Suprapubic skin (tissue), 4 donors: ENCODE measurements at regions not wholly inside any gene's neighbourhood (a gene's known extent, or its start where the extent isn't known, plus 50 kb on each side); places are given as distances from the start of the nearest gene placed in this dataset.

Source experiments
- DNase-seq, 2 donors: peaks; one replicate each; pipeline ENCODE4 v3.0.0-alpha.2; 2019; ENCODE audit warnings: low spot score in 2 of 2
- H3K27ac ChIP-seq: fragments of 200-600 bp; sonication (generic); one replicate; pipeline ENCODE4 v1.5.1; 2019
- H3K27me3 ChIP-seq: fragments of 200-600 bp; sonication (generic); one replicate; pipeline ENCODE4 v1.5.1; 2019
- H3K36me3 ChIP-seq: fragments of 200-600 bp; sonication (generic); one replicate; pipeline ENCODE4 v1.5.1; 2019
- H3K4me1 ChIP-seq: fragments of 200-600 bp; sonication (generic); one replicate; pipeline ENCODE4 v1.5.1; 2019
- H3K4me3 ChIP-seq: fragments of 200-600 bp; sonication (generic); one replicate; pipeline ENCODE4 v1.5.1; 2019; ENCODE audit warnings: mild to moderate bottlenecking
- H3K9me3 ChIP-seq: fragments of 200-600 bp; sonication (generic); one replicate; pipeline ENCODE4 v1.5.1; 2019
- CTCF ChIP-seq, 2 donors: fragments of 200-600 bp in 1 of 2; fragments of 450-650 bp in 1 of 2; sonication (generic) in 1 of 2; IDR thresholded peaks; one replicate each; pipeline ENCODE4 v1.5.1; 2016 to 2019; ENCODE audit warnings: antibody characterized with exemption in 2 of 2, mild to moderate bottlenecking in 1 of 2, moderate library complexity in 1 of 2
- EP300 ChIP-seq: sonication (generic); formaldehyde crosslinking; IDR thresholded peaks from one replicate; pipeline ENCODE4 v1.6.1; 2017; ENCODE audit warnings: antibody characterized with exemption
- POLR2A ChIP-seq, 2 donors: fragments of 450-650 bp; IDR thresholded peaks; one replicate each; pipeline ENCODE4 v1.6.1; 2017; ENCODE audit warnings: antibody characterized with exemption in 2 of 2, mild to moderate bottlenecking in 2 of 2, moderate library complexity in 2 of 2
- POLR2AphosphoS5 ChIP-seq, 3 donors: sonication (generic); formaldehyde crosslinking; IDR thresholded peaks; one replicate each; pipeline ENCODE4 v1.6.1; 2017; ENCODE audit warnings: antibody characterized with exemption in 3 of 3
- WGBS: methylation state at CpG from one replicate; pipeline ENCODE4 v1.1.5; 2018; 5-methylcytosine and 5-hydroxymethylcytosine counted together

- TF ChIP-seq POLR2A (IDR thresholded peaks at IDR 0.05) (no peak), POLR2AphosphoS5 (IDR thresholded peaks at IDR 0.05) (no peak), EP300 (no peak), CTCF (IDR thresholded peaks at IDR 0.05) (no peak)
- Histone ChIP-seq H3K9me3 (no peaks in the 10 kb centered on the region), H3K4me3 (no peak overlapping the region), H3K27me3 (no peaks in the 10 kb centered on the region), H3K36me3 (no peaks in the 10 kb centered on the region), H3K27ac (no peak overlapping the region), H3K4me1 (no peaks in the 10 kb centered on the region)
- no peak for DNase-seq
- WGBS = 86% methylated on average over 2 of the region's 2 CpGs
Measured at GRCh38 chr21:31416465-31416864, 72.4 kb upstream of the TIAM1 start.

- TF ChIP-seq POLR2AphosphoS5 (IDR thresholded peaks at IDR 0.05) = no peak
- TF ChIP-seq CTCF (IDR thresholded peaks at IDR 0.05) = no peak
- Histone ChIP-seq H3K27ac (no peak overlapping the region), H3K9me3 (no peaks in the 10 kb centered on the region), H3K4me3 (no peak overlapping the region), H3K27me3 (no peaks in the 10 kb centered on the region), H3K4me1 (no peaks in the 10 kb centered on the region), H3K36me3 (no peaks in the 10 kb centered on the region)
- WGBS = 84% methylated on average over 12 of the region's 12 CpGs
- DNase-seq = no peak
Measured at GRCh38 chr21:31414263-31415000, 70.4 kb upstream of the TIAM1 start.

- Histone ChIP-seq H3K9me3 (no peaks in the 10 kb centered on the region), H3K4me3 (no peak overlapping the region), H3K36me3 (no peaks in the 10 kb centered on the region), H3K27me3 (no peaks in the 10 kb centered on the region), H3K4me1 (no peaks in the 10 kb centered on the region), H3K27ac (no peak overlapping the region)
- WGBS = 75% methylated on average over 9 of the region's 9 CpGs
- DNase-seq = no peak
- TF ChIP-seq EP300 = no peak
- TF ChIP-seq POLR2AphosphoS5 (IDR thresholded peaks at IDR 0.05) = no peak
- no peak for TF ChIP-seq CTCF (IDR thresholded peaks at IDR 0.05)
- no peak for TF ChIP-seq POLR2A (IDR thresholded peaks at IDR 0.05)
Measured at GRCh38 chr21:31413698-31414097, 69.6 kb upstream of the TIAM1 start.

- Histone ChIP-seq H3K36me3 (no peaks in the 10 kb centered on the region), H3K27ac (no peak overlapping the region), H3K4me3 (no peak overlapping the region), H3K4me1 (no peaks in the 10 kb centered on the region), H3K9me3 (no peaks in the 10 kb centered on the region), H3K27me3 (no peaks in the 10 kb centered on the region)
- no peak for TF ChIP-seq CTCF (IDR thresholded peaks at IDR 0.05)
- 76% methylated on average over 7 of the region's 7 CpGs for WGBS
- DNase-seq = no peak
Measured at GRCh38 chr21:31410499-31411131, 66.6 kb upstream of the TIAM1 start.

GRCh38 chr21:31409831-31410487 is 65.9 kb upstream of the TIAM1 start:
- 78% methylated on average over 9 of the region's 9 CpGs for WGBS
- TF ChIP-seq POLR2A (IDR thresholded peaks at IDR 0.05) (no peak), POLR2AphosphoS5 (IDR thresholded peaks at IDR 0.05) (no peak), EP300 (no peak), CTCF (IDR thresholded peaks at IDR 0.05) (no peak)
- no peak for DNase-seq
- Histone ChIP-seq H3K4me3 (no peak overlapping the region), H3K27ac (no peak overlapping the region), H3K27me3 (no peaks in the 10 kb centered on the region), H3K9me3 (no peaks in the 10 kb centered on the region), H3K36me3 (no peaks in the 10 kb centered on the region), H3K4me1 (no peaks in the 10 kb centered on the region)
